DND-41 (cell line): ENCODE measurements at regions not wholly inside any gene's neighbourhood (a gene's known extent, or its start where the extent isn't known, plus 50 kb on each side); places are given as distances from the start of the nearest gene placed in this dataset.

Experiments
- CTCF ChIP-seq: IDR thresholded peaks from 2 replicates; pipeline ENCODE4 v1.5.1; 2012; ENCODE audit warnings: borderline replicate concordance, low read length, moderate library complexity, mild to moderate bottlenecking; ENCODE audit not compliant: poor library complexity, severe bottlenecking; ENCODE audit errors: extremely low read depth
- EZH2 ChIP-seq: IDR thresholded peaks from 3 replicates; pipeline ENCODE4 v1.6.1; 2012; ENCODE audit warnings: borderline replicate concordance, low read depth, mild to moderate bottlenecking, moderate library complexity, low read length, inconsistent platforms; ENCODE audit not compliant: severe bottlenecking

GRCh38 chr4:62870451-62870850 is 1538.8 kb downstream of the TECRL start:
- TF ChIP-seq CTCF (no peak), EZH2 (no peak)
